Cerebellar nuclear complex (tissue), 1 donor: ENCODE measurements at regions not wholly inside any gene's neighbourhood (a gene's known extent, or its start where the extent isn't known, plus 50 kb on each side); places are given as distances from the start of the nearest gene placed in this dataset.
"Not testable (repeated sequence)": the region's sequence is repeated elsewhere in the genome, so short reads cannot be mapped to it uniquely, and the experiment has no call there.

ENCODE experiments used
- DNase-seq, 2 experiments: peaks; one replicate each; lab custom pipeline; 2025; lab: John Stamatoyannopoulos, UW

DNA sequence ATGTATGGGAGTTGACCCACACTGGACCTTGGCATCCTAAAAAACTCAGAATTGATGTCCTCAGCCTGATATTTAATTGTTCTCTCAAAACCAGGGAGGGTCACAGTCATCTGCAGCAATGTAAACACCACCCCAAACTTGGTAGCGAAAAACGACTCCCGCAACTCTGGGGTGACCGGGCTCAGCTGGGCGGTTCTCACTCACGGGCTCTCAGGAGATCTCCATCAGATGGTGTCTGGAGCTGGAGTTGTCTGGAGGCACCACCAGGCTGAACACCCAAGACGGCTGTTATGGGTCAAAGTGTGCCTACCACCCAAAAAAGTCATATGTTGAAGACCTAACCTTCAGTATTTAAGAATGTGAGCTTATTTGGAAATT is 50.9 kb upstream of the NXT1 start:
- DNase-seq = no peak

DNA sequence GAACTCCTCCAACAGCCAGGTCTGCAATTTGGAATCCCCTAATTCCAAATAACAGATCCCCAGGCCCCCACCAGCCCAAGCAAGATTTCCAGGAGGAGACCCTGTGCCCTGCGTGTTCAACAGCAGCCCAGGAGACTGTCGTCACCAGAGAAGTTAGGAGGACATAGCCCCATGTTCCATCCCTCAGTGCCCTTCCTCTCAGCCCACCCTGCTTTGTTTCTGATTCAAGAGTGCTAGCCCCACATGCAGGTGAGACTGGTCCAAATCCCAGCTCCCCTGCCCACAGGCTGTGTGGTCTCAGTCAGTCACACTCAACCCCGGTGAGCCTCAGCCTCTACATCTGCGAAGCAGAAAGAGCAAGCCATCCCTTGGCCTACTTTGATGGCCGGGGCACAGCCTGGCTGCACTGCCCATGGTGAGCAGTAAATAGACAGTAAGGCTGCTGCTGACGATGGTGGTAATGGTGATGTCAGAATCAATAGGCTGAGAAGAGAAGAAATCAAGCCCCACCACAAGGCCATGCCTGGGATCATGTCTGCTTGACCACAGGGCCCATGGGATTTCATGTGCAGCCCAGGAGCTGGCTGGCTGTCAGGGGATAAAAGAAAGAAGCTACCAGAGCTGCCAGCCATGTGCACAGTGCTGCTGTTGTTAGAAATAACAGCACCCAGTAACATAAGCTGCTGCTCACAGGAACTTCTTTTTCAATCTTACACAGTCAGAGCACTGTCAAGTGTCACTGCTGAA is 51.5 kb upstream of the NXT1 start:
- no peak for DNase-seq

DNA sequence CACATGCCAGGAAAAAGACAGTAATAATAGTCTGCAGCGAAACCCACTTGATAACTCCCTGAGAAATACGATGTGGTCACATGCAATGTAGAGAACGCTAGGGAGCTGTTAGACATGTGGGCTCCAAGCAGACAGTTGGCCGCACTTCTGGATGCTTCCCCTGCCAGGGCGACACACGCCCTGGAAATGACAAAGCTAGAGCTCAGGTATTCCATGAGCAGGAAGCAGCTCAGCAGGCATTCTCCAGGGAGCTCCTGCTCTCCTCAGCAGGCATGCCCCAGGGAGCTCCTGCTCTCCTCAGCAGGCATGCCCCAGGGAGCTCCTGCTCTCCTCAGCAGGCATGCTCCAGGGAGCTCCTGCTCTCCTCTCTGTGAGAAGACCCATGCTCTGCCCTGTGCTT is 52.4 kb upstream of the NXT1 start:
- no peak for DNase-seq

DNA sequence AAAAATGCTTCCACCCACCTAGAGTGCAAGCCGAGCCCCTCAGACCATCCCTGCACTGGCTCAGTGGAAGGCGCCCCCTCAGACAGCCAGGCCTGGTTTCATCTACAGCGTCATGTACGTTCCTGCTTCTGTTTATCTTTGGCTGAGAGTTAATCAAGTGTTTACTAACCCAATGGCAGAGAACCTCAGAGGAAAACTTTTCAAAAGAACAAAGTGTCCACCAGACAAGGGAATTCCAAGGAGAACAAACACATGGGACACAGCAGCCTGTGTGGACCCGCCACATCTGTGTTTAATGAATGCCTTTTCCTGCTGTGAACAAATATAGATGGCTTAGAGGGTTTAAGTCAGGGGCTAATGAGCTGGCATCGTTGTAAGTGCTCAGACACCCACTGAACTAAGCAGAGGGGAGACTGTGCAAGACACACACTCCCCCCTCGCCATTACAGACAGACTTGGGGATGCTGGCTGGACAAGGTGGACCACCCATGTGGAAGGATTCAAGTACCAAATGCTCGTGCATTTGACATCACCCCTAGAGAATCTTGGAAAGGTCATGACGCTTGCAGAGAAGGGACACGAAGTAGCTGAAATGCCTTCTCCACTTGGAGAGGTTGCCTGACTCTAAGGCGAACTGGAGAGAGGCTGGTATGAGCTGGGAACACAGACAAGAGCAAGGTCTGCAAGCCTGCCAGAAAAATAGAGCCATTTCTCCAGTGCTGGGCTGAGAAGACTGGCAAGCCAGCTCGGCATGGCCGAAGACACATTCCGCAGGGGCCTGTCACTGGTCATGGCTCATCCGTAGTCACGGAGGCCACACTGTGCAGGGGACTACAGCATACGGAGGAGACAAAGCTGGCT is 53.5 kb upstream of the NXT1 start:
- DNase-seq = no peak

DNA sequence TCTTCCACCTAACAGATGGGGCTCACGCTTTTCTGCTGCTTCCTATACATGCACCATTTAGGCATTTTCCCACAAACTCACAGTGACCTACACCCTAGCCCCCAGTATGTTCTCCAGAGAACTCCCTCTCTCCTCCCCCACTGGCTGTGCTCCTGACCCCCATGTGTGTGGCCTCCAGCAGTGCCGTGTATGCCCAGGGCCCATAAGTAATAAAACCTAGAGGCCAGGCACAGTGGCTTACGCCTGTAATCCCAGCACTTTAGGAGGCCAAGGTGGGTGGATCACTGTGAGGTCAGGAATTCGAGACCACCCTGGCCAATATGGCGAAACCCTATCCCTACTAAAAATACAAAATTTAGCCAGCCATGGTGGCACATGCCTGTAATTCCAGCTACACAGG is 54.7 kb upstream of the NXT1 start:
- no peak for DNase-seq

DNA sequence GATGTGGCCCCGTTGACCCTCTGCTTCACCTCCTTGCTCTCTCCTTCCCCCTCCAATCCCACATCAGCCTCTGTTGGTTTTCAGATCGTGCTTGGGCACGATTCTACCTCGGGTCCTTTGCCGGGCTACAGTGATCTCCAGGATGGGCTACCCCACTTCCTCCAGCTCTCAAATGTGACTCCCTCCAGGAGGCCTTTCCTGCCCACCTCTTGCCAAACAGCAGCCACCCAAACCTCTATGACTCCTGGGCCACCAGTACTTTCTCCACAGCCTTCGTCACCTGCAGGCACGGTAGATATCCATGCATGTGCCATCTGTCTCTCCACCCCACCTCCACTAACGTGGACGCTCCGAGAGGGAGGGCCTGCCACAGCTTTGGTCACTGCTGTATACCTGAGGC is 55.9 kb upstream of the NXT1 start:
- DNase-seq = no peak

DNA sequence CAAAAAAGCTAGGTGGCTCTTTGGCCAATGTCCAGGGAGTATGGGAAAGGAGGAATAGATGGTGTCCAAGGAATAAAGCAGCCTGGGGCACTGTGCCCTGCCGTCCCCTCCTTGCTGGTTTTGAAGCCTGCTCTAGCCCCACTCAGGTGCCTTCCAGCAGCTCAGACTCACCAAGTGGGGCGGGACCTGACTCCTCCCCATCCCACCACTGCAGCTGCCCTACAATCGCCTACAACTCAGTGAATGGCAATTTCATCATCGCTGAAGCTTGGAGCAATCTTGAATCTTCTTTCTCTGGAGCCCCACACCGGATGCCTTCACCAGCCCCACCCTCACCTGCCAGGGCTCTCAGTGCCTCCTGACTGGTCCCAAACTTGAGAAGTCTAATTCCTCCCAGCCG is 56.4 kb upstream of the NXT1 start:
- DNase-seq = no peak

DNA sequence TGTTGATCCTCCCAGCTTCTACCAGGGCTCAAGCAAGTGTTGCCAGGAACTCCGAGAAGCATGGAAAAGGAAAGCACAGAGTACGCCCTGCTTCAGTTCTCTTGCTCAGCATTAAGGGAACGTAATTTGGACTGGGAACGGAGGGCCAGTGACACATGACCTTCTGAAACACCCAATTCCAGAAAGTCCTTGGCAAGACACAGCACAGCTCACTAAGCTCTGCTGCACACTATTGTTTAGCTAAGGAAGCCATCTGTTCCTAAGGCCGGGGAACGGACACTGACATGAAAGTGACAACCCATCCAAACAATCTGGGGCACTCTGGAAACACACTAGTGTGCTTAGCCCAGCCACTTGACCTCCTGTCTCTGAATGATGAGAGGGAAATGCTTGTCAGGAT is 56.9 kb upstream of the NXT1 start:
- no peak for DNase-seq

DNA sequence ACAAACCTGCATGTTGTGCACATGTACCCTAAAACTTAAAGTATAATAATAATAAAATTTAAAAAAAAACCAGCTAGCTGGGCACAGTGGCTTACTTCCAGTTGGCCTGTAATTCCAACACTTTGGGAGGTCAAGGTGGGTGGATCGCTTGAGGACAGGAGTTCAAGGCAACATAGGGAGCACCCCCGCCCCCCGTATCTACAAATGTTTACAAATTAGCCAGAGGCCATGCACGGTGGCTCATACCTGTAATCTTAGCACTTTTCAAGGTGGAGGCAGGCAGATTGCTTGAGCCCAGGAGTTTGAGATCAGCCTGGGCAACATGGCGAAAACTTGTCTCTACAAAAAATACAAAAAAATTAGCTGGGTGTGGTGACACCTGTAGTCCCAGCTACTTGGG is 58.3 kb upstream of the NXT1 start:
- DNase-seq = not testable (repeated sequence)

DNA sequence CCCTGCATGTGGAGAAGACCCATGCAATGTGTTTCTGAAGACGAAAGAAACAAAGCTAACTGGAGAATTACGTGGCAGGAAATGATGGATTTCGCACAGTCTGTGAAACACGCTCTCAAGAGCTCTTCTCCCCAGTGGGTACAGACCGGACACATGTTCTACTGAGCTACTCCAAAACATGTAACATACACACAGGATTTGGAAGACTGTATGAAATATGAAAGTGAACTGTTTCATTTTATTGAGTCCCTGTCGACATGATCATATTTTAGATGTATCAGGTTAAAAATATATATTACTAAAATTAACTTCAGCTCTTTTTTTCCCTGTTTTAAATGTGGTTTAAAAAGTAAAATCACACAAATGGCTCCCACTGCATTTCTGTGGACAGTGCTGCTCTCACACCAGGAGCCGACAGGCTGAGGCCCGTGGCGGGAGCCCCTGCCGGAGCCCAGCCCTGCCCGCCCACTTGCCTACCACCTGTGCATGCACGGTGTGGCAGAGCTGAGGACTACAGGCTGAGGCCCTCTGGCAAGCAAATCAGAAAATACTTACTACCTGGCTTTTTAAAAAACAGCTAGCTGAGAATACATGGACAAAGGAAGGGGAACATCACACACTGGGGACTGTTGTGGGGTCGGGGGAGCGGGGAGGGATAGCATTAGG is 58.9 kb upstream of the NXT1 start:
- no peak for DNase-seq

DNA sequence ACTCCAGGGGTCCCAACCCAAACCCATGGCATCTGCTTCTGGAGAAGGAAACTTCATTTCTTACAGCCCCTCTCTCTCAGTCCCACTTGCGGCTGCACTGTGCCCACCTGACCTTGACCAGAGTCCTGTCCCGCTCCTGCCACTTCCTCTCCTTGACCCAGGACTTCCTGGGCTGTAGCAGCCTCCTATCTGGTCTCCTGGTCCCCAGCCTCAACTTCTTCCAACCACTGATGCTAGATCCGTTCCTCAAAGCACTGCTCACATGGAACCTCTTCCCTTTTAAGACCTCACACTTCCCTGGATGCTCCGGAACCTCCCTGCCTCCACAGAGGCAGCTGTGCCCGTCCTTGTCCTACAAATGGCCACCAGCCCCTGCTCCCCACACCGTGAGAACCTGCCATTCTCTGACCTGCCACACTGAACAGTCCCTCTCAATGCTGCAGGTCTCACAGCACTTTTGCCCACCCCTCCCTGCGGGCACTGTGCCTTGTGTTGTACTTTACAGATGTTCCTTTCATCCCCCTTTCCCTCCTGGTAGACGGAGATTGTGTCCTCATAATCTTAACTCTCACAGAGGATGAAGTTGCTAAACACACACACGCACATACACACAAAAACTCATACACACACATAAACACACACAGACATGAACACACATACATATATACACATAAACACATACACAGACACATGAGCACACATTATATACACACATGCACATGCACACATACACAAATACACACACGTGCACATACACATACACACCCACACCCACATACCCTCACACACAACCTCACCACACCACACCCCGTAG is 59.6 kb upstream of the NXT1 start:
- DNase-seq = no peak

DNA sequence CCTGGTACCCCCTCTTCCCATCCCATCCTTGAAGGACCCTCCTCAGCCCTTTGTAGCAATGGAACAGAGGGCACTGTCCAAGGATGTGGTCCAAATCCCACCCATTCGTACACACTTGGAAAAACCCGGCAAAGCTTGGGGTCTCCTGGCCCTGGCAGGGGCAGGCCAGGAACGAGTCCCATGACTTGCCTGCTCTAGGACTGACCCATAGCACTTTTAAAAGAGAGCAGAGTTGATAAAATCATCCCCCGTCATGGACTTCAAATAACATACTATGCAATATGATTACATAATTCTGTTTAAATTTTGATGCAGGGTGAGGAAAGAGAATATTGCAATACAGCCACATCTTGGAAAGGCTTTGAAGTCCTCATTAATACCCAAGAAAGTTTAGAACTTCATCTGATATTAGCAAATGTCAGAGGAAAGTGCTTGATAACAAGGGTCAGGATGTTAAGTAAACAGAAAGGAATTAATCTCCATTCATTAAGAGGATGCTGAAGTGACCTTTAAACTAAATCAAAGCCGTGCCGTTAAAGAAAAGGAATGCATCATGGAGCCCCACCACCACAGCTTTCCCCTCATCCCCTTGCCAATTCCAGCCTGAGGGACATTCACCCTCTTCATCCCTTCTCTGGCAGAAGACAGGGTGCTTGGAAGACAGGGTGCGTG is 60.7 kb upstream of the NXT1 start:
- no peak for DNase-seq

DNA sequence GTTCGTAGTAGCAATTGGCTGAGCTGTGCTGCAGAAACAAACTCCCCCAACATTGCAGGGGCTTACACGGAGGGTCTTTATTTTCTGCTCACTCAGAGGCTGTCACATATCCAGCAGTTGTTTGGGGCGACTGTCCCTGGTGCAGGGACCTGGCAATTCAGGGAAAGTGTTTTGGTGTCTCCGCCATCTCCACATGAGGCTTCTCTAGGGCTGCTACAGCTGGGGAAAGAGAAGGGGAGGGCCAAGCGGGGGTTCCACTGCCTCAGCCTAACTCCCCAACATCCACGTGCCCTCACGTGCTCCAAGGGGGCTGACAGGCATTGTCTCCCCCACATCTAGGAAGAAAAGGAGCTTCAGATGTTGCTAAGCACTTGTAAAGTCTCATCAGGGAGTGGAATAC is 61.3 kb upstream of the NXT1 start:
- no peak for DNase-seq

DNA sequence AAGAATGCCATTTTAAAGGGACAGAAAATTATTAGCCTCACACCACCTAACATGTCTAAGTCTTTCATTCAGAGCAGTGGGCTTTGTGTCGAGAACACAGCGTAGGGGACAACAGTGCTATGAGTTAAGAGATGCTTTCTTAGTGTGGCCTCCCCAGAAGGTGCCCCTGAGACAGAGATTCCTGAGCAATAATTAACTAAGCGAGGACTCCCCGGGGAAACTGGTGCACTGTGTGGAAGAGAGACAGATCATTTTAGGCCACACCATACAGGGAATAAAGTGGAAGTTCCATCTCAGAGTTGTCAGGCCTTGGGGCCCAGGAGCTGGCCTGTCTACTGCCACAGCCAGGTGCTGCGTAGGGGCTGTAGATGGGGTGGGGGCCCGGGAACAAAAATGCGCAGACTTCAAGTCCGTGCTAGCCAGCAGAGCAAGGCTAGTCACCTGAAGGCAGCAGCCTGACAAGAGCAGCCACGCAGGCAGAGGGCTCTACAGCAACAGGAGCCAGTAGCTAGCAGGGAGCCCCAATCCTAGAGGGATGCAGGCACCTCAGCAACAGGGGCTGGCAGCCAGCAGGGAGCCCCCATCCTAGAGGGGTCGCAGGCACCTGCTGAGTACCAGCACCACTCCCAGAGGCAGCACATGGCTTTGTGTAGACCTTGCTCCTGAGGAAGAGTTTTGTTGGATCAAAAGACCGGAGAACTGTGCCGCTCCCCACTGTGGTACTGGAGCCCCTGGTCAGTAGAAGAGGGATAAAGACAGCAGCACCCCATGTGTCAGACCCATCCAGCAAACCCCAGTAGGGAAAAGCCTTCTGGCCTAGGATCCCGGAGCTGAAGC is 63.0 kb upstream of the NXT1 start:
- no peak for DNase-seq

DNA sequence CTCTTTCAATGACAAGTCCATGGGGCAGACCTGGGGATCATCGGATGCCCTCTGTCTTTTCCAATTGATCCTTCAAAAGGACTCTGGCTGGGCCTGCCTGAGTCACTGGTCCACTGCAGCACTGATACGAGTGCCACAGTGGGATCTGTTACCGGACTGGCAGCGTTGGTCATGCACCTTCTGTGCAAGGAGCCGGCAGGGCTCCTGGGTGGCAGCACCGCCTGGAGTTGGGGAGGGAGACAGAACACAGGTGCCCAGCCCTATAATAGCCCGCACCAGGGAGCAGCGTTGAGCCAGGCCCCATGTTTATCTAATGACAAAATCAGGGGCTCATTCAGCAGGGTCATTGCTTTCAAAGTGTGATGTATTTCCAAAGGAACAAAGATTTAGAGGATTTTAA is 64.2 kb upstream of the NXT1 start:
- DNase-seq = no peak

DNA sequence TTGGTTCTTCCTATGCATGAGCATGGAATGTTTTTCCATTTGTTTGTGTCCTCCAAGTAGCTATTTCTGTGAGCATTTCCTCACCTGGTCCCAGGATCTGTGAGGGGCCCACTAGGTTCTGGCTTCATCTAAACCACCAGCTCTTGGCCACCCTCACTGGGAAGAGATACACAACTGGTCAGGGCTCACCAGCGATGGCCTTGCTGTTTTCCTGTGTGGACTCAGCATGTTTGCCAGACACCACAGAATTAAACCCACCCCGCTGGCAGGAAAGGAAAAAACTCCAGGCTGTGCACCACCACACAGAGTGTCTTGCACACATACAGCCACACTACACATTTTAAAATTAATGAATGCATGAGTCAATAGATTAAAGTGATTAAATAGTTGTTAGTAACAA is 65.1 kb upstream of the NXT1 start:
- no peak for DNase-seq

DNA sequence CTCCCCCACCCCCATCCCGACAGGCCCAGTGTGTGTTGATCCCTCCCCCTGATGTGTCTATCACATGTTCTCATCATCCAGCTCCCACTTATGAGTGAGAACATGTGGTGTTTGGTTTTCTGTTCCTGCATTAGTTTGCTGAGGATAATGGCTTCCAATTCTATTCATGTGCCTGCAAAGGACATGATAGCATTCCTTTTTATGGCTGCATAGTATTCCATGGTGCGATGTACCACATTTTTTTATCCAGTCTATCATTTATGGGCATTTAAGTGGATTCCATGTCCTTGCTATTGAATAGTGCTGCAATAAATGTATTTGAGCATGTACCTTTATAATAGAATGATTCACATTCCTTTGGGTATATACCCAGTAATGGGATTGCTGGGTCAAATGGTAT is 66.6 kb upstream of the NXT1 start:
- no peak for DNase-seq

DNA sequence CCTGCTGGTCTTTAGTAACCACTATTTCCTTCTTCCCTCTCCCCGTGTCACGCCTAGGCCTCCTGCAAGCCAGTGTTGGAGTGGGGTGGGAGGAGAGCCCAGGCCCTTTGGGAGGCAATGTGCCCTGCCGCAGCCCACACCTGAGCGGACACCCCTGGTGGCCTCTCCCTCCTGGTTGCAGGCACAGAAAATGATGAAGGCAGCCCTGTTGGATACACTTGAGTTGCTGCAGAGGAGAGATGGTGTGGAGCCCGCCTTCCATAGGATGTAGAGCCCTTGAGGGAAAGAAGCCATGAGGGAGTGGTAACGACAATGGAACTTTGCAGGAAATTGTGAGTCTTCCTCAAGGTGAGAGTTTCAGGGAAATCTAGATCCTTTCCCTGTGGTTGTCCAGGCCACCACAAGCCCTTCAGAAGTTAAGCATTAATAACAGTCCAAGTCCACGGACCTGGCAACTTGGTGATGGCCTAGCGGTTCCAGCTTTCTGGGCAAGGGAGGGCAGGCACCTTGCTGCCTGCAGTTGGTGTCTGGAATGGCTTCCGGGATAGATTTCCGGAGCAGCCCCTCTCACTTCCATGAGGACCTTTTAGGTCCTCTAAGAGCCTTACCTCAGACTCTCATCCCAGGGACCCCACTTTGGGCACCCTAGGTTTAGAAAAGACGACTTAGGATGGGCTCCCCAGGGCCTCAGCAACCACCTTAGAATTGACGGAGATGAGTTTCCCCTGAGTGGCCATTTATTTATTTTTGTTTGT is 67.3 kb upstream of the NXT1 start:
- DNase-seq = no peak

DNA sequence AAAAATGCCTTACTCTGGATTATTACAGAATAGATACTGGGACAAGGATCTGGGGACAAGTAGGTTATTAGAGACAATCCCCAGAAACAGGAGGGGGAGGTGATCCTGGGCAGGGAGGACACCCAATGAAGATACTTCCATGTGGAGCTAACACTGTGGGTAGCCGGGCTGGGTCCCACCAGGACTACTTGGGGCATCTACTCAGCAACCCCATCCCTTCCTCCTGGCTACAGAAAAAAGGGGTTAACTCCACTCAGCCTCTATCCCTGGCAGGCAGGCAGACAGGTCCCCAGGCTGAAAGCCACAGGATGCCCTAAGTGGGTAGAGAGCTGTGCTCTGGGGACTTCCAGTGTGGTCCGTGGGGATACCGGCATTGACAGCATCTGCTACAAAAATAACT is 68.0 kb upstream of the NXT1 start:
- DNase-seq = no peak

DNA sequence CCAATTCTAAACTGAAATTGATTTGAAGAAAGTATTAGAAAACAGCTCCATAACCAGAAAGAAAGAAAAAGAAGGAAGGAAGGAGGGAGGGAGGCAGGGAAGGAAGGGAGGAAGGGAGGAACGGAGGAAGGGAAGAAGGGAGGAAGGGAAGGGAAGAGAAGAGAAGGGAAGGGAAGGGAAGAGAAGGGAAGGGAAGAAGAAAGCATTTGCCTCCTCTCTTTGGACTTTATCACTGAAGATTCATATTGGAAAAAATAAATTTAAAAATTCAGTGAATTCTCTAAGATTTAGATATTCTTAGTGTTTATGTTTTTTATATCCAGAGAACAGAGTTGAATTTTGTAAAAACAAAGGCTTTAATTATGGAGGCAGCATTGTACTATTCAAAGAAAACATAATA is 68.5 kb upstream of the NXT1 start:
- DNase-seq = no peak
